HL-60 (cell line): ENCODE measurements at regions not wholly inside any gene's neighbourhood (a gene's known extent, or its start where the extent isn't known, plus 50 kb on each side); places are given as distances from the start of the nearest gene placed in this dataset.

ENCODE experiments used
- DNase-seq, 2 experiments: peaks; one replicate each; pipeline ENCODE4 v3.0.0-alpha.2; 2010 to 2020; ENCODE audit warnings: low read depth in 1 of 2, low spot score in 1 of 2
- H3K27ac ChIP-seq: fragments of 250-450 bp; sonication (Bioruptor Pico); replicated peaks from 2 replicates; pipeline ENCODE4 v1.5.1; 2020; ENCODE audit warnings: mild to moderate bottlenecking, moderate library complexity
- H3K27me3 ChIP-seq: fragments of 250-450 bp; sonication (Bioruptor Pico); 2 replicates; pipeline ENCODE4 v1.5.1; 2021; ENCODE audit warnings: mild to moderate bottlenecking, moderate library complexity; ENCODE audit not compliant: insufficient read depth, poor library complexity, severe bottlenecking
- H3K4me3 ChIP-seq: replicated peaks from 2 replicates; pipeline ENCODE4 v1.5.1; 2011; ENCODE audit warnings: mild to moderate bottlenecking, control low read depth, low read length; ENCODE audit not compliant: insufficient read depth
- CTCF ChIP-seq: IDR thresholded peaks from one replicate; pipeline ENCODE4 v1.5.1; 2011; ENCODE audit warnings: low read length, control low read depth, inconsistent platforms; ENCODE audit not compliant: insufficient read depth
- GABPA ChIP-seq: IDR thresholded peaks from 2 replicates; pipeline ENCODE4 v1.6.1; 2012; ENCODE audit warnings: low read depth
- POLR2AphosphoS5 ChIP-seq: IDR thresholded peaks from 2 replicates; pipeline ENCODE4 v1.6.1; 2012; ENCODE audit warnings: low read depth
- REST ChIP-seq: IDR thresholded peaks from 2 replicates; pipeline ENCODE4 v1.6.1; 2012; ENCODE audit warnings: low read depth; ENCODE audit not compliant: insufficient replicate concordance
- SPI1 ChIP-seq: IDR thresholded peaks from 2 replicates; pipeline ENCODE4 v1.6.1; 2012; ENCODE audit warnings: low read depth, mild to moderate bottlenecking, borderline replicate concordance

GRCh38 chr12:83641789-83642188, 955.1 kb downstream of the TMTC2 start:
- DNase-seq: no peak
- no peak overlapping the region for H3K27ac ChIP-seq
- TF ChIP-seq POLR2AphosphoS5 (no peak), REST (no peak), CTCF (no peak), SPI1 (no peak), GABPA (no peak)
- no peak overlapping the region for H3K4me3 ChIP-seq
- H3K27me3 ChIP-seq: no peaks in the 10 kb centered on the region

- Histone ChIP-seq H3K4me3 (no peak overlapping the region), H3K27me3 (no peaks in the 10 kb centered on the region), H3K27ac (no peak overlapping the region)
- no peak for TF ChIP-seq REST
- no peak for TF ChIP-seq POLR2AphosphoS5
- no peak for TF ChIP-seq CTCF
- TF ChIP-seq GABPA: no peak
- TF ChIP-seq SPI1: no peak
- DNase-seq: no peak
Observed at GRCh38 chr12:83634726-83635267, 948.1 kb downstream of the TMTC2 start.

- TF ChIP-seq POLR2AphosphoS5: no peak
- TF ChIP-seq SPI1: no peak
- no peak for TF ChIP-seq GABPA
- Histone ChIP-seq H3K27ac (no peak overlapping the region), H3K27me3 (no peaks in the 10 kb centered on the region), H3K4me3 (no peak overlapping the region)
- DNase-seq: no peak
Observed at GRCh38 chr12:83630526-83630925, 943.8 kb downstream of the TMTC2 start.

- DNase-seq: no peak
- Histone ChIP-seq H3K27me3 (no peaks in the 10 kb centered on the region), H3K27ac (no peak overlapping the region), H3K4me3 (no peak overlapping the region)
- TF ChIP-seq GABPA (no peak), REST (no peak), SPI1 (no peak), CTCF (no peak), POLR2AphosphoS5 (no peak)
Observed at GRCh38 chr12:83629931-83630330, 943.2 kb downstream of the TMTC2 start.
